T-helper 1 cell (primary cell): ENCODE measurements at regions not wholly inside any gene's neighbourhood (a gene's known extent, or its start where the extent isn't known, plus 50 kb on each side); places are given as distances from the start of the nearest gene placed in this dataset.
"Not testable (repeated sequence)": the region's sequence is repeated elsewhere in the genome, so short reads cannot be mapped to it uniquely, and the experiment has no call there.

ENCODE experiments used
- DNase-seq, 5 donors: peaks; one replicate each; pipeline ENCODE4 v3.0.0-alpha.2; 2012 to 2020

DNA sequence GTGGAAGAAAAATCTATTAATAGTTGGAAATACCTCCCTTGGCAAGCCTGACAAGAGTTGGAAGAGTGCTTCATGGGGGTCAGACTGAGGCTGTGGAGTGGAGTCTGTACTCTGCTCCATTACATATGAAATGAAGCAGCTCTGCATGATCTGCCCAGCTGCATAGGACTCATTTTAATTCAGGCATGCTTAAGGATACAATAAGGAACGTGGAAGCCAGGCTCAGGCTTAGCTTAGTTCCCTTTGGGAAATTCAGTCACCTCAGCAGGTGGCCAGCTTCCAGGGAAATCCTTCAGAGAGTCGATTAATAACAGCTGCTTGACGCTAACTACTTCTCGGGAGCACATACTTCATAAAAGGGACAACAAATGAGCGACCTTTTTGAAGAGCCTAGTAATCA lies 1672.9 kb upstream of the WWC1 start:
- no peak for DNase-seq

DNA sequence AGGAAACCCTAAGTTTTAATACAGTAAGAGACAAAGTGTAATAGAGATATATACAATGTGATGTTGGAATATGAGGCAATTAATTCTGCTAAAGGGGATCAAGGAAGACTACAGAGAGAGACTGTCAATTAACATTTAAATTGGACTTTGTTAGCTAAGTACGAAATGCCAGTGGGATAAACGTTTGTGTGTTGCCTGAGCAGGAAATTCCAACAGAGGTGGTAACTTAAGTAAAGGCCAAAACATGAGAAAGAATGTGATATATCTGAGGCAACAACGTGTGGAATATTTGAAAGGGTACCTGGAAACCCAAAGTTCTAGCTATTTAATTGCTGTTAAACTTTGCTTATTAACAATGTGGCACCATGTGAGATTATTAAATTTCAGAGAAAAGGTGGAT lies 1666.9 kb upstream of the WWC1 start:
- DNase-seq = no peak

DNA sequence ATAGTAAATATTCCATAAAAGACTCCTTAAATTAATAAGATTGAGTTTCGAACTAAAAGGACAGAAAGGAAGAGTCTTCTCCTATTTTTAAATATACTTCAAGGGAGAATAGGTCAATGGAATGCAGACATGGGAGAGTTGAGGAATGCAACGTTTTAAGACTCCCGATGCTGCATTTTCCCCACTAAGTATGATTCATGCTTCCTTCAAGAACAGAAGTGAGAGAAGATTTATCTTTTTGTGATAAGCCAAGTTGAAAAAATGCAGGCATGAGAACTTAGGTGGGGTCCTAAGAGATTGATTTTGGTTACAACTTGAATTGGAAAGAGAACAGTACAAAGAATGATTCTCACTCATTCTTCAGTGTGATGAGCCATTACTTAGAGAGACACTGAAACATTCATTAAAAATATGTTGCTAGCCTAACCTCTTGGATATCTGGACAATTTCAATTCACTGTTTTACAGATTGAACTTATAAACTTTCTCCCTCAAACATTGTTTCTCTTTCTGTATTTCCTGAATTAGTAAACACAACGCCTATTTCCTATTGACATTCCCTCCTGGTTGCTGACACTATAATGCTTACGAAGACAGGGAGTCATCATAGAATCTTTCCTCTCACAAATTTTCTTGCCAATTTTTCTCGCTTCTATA lies 1666.1 kb upstream of the WWC1 start:
- DNase-seq = no peak

DNA sequence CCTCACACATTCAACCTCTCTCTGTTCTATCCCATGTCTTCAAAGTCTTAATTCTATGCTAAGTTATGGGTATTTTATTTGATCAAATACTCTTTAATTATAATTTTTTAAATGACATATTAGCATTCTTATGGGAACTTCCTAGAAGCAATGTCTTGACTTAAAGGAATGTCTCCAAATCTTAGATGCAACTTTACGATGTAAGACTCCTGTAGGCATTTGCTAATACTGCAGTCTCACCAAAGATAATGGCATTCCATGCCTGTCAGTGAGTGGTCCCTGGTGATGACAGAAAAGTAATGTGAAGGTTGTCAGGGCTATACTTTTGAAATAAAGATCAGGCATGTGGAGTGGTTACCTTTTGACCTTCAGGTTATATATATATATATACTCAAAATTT lies 1654.2 kb upstream of the WWC1 start:
- no peak for DNase-seq

DNA sequence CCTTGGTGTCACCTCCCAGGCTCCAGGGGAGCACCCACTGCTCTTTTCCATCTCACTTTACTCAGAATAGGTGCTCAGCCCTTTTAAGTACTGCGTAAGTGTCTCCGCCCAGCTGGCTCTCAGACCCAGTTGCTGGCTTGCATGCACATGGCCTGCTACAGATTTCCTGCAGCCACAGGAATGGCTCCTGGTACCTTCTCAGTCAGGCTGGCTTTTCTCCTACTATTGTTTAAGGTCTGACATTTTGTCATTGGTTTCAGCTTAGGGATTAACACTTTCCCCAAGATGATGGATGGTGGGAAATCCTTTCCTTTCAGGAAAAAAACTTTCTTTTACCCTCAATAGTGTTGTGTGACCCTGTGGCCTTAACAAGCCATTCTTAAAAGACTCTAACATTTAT lies 1652.3 kb upstream of the WWC1 start:
- no peak for DNase-seq

DNA sequence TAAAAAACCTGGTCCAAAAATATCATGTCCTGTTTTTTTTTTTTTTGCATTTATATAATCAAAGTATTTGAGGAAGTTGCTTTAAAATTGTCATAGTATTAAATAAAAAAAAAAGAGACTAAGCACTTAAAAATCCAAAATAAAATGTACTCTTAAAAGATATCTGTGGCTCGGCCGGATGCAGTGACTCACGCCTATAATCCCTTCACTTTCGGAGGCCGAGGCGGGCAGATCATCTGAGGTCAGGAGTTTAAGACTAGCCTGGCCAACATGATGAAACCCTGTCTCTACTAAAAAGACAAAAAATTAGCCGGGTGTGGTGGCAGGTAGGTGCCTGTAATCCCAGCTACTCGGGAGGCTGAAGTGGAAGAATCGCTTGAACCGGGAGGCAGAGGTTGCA lies 1651.3 kb upstream of the WWC1 start:
- not testable (repeated sequence) for DNase-seq

DNA sequence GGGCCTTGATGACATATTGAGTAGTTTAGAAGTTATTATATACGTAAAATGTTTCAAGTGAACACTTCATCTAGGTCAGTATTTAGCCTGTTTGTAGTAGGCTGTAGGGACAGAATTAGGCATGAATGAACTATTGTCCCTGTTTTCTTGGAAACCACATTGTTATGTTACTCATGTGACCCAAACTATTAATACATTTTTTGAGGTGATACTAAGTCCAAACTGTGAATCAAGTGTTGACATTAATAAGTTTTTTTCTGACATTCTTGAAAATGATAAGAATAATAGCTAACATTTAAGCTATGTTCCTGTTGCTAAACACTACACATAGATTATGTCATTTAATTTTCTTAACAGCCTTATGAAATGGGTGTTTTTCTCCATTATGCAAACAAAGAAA lies 1642.7 kb upstream of the WWC1 start:
- DNase-seq = no peak

DNA sequence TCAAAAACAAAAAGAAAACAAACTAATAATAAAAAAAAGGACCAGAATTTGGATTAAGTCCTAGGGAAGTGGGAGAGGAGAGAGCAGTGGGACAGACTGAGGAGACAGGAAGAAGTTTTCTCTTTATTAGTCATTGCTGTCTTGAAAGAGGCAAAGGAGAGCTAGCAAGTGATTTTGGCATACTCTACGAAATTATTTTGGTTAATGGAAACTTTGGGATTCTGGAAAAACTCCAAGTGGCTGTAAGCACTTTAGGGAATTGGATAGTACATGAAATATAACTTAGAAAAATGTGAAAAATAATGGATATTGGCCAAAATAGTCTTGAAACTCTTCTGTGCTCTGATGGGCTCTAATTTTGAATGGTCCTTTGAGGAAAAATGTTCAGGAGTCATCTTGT lies 1641.8 kb upstream of the WWC1 start:
- no peak for DNase-seq

DNA sequence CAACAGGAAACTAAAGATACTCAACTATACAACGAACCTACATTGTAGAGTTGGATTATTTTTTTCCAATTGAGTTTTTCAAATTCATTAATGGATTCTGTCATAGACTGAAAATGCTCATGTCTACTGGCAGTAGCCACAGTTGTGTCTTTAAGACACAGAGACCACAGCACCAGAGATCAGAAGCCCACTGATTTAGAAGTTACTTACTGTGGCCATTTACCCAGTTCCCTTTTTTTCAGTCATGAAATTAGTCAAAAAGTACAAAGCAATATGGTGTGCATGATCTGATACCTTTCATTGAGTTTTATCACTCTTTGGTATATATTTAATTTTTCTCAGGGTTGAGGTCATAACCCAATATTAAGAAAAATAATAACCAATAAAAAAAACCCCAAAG lies 1640.2 kb upstream of the WWC1 start:
- DNase-seq = no peak

DNA sequence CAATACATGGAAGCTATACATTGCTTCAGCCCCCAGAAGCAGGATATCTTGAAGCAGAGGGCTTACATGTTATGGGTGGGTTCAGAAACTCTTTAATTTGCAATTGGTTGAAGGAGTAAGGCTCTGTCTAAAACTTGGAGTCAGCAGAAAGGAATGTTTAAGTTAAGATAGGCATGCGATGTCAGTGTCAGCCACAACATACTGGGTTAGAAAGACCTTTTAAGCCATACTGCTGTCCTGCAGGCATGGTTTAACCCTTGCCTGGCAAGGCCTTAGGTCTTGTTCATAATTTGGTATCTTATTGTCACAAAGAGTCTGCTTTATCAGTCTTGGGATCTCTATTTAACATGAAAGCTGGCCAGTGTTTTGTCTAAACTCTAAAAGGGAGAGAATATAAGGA lies 1619.6 kb upstream of the WWC1 start:
- no peak for DNase-seq

DNA sequence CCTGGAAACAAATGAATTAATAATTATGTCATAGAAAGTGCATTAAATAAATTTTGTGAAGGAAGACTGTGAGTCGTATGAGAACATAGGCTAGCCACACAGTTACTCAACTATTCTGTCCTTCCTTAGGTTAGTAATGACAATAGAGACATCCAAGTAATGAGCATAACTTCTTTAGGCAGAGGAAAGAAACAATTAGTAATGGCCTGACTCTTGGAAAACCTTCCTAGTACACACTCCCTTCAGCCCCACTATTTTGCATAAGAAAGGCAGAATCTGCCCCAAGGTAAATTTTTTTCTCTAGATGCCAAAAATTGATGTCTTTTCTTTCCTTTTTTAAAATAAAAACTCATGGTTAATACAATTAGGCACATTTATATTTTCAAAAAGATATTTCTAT lies 1619.0 kb upstream of the WWC1 start:
- DNase-seq = no peak

DNA sequence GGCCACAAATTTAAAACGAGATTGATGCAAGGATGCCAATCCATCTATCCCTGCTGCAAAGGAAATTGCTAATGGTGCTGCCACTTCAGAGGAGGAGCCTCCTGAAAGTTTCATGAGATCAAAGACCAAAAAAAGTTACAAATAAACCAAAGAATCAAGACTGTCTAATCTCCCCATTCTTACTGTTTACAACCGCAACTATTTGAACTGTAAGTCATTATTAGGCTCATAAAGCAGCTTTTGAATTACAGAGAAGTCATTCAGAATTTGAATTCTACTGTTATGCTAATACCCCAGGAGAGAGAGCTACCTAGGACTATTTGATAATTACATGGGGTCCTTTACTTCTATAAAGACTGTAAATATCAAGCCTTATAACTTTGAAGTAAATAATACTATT lies 1613.6 kb upstream of the WWC1 start:
- DNase-seq = no peak

DNA sequence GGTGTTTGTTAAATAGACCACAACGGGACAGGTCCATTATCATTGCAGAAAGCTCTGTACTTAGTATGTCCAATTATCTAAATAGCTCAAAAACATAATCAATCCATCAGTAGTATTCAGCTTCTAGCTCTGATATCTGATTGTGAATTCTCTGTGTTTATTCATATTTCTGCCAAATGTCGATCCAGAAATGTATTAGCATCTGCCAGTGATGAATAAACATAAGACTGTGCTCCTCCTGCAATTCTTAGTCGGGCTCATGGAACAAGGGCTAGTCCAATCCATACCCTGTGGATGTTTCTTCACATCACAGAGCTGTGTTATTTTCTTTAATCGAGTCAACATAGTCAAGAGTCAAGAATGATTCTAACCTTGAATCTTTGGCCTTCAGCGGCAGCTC lies 1612.1 kb upstream of the WWC1 start:
- DNase-seq = no peak

DNA sequence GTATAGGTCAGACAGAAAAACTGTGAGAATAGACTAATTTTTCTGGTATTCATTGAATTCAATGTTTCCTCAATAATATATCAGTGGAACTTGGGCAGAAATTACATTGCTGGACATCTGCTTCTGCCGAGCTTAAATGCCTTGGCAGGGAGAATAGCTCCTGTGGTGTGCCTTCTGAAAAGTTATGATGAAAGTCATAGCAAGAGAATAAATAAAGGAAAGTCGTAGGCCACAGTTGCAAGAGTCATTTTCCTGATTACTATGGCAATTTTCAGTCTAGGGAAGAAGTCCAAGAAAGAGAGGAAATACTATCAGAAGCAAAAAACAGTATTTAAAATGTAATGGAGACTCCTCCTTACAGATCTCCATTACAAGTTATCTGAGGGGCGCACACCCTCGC lies 1596.1 kb upstream of the WWC1 start:
- no peak for DNase-seq

DNA sequence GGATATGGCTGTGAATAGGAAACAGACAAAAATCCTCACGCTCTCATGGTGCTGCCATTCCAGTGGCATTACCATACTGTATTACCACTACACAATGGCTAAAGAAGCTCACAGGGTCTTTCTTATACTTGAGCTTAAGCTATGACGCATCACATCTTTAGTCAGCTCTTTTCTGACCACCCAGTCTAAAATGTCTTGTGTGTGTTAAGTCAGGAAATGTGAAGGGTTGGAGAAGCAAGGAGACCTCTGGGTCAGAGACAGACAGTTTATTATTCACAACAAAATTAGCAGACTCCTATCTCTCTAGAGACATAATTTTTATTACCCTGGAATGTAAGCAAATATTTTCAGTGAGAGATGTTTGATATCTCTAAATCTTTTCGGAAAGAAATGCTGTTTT lies 1583.2 kb upstream of the WWC1 start:
- no peak for DNase-seq

DNA sequence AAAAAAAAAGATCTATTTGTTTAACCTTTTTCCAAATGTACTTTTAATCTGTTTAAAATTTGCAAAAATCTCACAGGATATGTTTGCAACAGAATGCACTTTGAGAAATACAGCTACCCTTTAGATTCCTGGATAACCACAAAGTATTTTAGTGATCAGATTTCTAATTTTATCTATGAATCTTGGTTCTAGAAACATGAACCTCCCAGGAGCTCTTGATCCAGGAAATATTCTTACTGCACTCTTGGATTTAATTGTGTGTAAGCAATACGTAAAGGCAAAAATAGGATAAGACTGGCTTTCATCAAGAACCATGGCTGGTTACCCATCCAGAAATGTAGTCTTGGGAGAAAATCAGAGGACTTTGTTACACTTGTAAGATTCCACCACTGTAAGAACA lies 1581.8 kb upstream of the WWC1 start:
- no peak for DNase-seq

DNA sequence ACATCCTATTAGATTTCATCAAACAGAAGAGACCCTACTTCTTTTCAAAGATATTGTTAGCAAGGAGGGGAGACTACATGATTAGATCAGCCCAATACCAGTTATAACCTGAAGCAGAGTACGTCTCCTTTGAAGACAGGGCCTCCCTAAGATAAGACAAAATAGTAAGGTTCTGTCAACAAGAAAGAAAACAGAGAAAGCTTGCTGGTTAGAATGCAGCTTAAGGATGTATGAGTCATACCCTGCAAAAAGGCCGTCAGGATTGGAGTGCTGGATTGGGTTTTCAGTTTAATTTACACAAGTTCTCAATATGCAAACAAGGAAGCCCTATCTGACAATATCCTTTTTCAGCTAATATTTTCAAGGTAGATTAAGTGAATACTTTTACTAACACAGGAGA lies 1581.2 kb upstream of the WWC1 start:
- no peak for DNase-seq

DNA sequence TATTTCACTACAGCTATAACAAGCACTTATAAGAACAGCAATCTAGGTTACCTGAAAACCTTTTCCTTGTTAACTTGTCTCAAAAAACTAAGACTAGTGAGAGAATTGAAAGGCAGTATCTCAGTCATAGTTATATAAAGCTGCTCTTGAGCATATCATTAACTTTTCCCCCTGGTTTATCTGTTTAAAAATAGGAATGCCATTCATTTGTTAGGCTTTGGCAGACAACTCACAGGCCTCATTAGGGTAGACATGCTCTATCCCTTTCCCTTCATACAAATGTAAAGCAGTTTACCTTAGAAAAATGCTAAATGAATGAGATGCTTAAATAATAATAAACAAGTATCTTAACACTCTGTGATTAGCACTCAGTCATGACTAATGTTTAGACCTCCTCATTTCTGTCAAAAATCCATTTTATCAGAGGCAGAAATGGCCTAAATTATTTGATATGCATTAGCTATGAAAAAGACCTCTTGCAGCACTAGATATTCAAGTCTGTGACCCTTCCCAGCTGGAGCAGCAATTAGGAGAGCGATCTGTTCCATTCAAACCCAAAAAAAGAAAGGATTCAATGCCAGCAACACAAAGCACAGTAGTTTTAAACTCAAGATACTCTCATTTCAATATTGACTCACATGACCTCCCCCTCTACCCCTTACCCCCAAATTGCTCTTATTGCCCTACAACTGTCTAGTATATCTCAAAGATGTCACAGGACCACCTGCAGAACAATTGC lies 1578.8 kb upstream of the WWC1 start:
- DNase-seq = no peak

DNA sequence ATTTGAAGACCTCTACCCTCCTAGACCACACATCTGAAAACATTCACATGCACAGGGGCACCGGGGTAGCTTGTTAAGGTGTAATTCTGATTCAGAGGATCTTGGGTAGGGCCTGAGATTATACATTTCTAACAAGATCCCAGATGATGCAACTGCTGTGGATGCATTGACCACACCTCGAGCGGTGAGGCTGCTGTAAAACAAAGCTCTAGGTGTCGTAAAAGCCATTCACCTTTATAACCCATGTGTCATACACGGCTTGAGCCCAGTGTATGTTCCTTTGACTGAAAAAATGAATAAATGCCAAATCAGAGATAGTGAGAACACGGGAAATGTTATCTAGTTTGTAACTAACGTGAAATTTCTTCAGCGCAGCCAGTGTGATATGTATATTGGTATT lies 1578.2 kb upstream of the WWC1 start:
- no peak for DNase-seq

DNA sequence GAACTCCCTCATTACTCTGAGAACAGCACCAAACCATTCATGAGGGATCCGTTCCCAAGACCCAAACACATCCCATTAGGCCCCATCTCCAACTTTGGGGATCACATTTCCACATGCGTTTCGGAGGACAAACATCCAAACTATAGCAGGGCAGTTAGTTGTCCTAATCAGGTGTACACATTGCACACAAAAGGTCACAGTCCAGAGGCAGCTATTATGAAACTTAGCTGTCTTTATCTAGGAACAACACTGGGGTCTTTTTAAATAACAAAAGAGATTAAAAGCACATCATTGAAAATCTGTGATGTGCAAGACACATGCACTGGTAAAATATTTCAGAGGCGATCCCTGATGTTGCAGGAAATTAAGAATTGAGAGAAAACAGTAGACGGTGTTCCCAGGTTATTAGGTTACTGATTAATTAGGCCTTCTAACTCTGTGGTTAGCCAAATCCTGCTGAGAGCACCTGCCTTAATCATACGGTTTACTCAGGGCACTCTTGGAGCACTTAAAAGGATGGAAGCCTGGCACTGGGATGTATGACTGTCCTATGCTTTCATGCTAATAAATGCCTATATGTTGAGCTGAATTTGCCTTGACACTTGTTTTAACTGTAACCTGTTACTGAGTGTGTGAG lies 1574.5 kb upstream of the WWC1 start:
- DNase-seq = no peak

DNA sequence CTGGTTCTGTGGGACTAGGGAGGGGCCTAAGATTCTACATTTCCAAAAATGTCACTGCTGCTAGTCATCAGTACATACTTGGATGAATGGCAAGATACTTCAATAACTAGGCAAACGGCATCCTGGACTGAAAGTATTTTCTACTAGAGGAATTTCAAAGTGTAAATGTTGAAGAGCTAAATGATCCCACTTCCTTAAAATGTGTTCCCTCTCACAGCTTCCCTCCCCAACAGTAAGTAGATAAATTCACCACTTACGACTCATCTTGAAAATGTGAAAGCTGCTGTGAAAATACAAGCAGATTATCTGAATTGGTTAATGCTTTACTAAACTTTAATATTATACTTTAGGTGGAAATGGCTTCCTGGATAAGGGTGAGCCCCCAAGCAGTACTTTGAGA lies 1571.5 kb upstream of the WWC1 start:
- DNase-seq = no peak

DNA sequence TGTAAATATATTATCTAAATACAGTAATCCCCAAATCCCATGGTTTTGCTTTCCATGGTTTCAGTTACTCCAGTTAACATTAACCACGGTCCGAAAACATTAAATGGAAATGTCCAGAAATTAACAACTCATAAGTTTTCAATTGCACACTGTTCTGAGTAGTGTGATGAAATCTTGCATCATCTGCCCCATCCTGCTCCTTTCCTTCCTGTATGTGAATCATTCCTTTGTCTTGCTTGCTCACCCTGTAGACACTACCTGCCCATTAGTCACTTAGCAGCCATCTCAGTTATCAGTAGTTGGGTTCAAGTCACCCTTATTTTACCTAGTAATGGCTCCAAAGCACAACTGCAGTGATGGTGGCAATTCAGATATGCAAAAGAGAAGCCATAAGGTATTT lies 1568.5 kb upstream of the WWC1 start:
- peak in 1 of 5 donors; percentile 9 for DNase-seq

DNA sequence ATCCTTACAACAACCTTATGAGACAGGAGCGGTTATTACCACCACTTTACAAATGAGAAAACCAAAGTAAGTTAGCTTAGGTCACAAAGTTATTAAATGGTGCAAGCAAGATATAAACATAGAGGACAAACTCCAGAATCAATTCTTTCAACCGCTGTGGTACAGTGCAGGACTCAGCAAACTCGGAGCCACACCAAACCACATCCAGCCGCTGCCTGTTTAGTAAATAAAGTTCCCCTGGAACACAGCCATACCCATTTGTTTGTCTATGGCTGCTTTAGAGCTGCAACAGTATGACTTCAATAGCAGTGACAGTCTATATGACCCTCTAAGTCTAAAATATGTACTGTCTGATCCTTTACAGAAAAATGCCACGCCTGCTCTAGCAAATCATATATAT lies 1567.2 kb upstream of the WWC1 start:
- DNase-seq = no peak

DNA sequence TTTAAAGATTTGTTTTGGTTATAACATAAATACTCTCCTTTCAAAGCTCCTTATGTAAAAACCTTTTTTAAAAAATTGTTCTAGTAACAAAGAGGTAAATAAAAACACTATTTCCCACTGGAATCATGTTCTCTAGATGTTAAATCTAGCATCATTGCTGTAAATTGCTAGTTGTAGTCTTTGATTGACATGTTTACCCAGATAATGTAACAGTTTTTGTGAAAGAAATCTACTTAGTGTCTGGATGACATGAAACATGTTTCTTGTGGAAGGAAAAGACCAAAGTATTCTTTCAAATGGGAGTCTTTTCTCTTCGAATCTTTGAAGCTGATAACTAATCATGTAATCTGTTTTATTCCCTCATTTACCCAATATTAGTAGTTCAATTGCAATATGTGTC lies 1565.9 kb upstream of the WWC1 start:
- no peak for DNase-seq

DNA sequence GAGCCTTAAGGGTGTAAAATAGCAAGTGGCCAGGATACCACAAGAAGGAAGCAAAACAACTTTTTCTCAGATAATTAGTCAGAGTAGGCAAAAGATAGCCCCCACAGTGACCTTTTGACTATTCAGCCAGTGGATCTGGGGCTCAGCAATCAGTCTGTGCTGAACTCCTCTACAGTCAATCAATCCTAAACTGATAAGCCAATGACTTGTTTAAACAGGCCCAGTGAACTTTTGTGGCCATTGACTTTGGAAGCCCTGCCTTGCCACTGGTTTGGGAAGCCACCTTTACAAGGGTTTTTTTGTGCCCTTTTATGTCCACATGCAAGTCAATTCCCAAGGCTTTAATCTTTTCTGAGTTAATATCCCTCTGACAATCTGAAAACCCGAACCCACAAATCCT lies 1565.0 kb upstream of the WWC1 start:
- no peak for DNase-seq
